H9 (cell line): ENCODE measurements at regions not wholly inside any gene's neighbourhood (a gene's known extent, or its start where the extent isn't known, plus 50 kb on each side); places are given as distances from the start of the nearest gene placed in this dataset.

Source experiments
- DNase-seq: peaks from one replicate; pipeline ENCODE4 v3.0.0-alpha.2; 2017
- H2AFZ ChIP-seq: one replicate; pipeline ENCODE4 v1.6.1; 2013; ENCODE audit warnings: mild to moderate bottlenecking, low read length, control low read depth, moderate library complexity
- H2AK5ac ChIP-seq: 2 replicates; pipeline ENCODE4 v1.6.1; 2013; ENCODE audit warnings: low read length, control low read depth, mixed read lengths; ENCODE audit not compliant: insufficient read length
- H2BK120ac ChIP-seq: one replicate; pipeline ENCODE4 v1.6.1; 2013; ENCODE audit warnings: low read depth, mild to moderate bottlenecking, low read length, control low read depth, inconsistent platforms; ENCODE audit not compliant: poor library complexity, severe bottlenecking
- H2BK12ac ChIP-seq: 2 replicates; pipeline ENCODE4 v1.6.1; 2013; ENCODE audit warnings: low read length, control low read depth, mixed read lengths, low read depth; ENCODE audit not compliant: insufficient read length
- H2BK15ac ChIP-seq: 2 replicates; pipeline ENCODE4 v1.6.1; 2013; ENCODE audit warnings: low read depth, low read length, control low read depth
- H2BK20ac ChIP-seq: one replicate; pipeline ENCODE4 v1.6.1; 2013; ENCODE audit warnings: low read depth, mild to moderate bottlenecking, low read length, control low read depth, inconsistent platforms; ENCODE audit not compliant: poor library complexity, severe bottlenecking
- H2BK5ac ChIP-seq: 2 replicates; pipeline ENCODE4 v1.6.1; 2013; ENCODE audit warnings: low read length, control low read depth, mixed read lengths; ENCODE audit not compliant: insufficient read length
- H3K14ac ChIP-seq: 2 replicates; pipeline ENCODE4 v1.6.1; 2013; ENCODE audit warnings: low read length, control low read depth; ENCODE audit not compliant: insufficient read depth
- H3K18ac ChIP-seq: 2 replicates; pipeline ENCODE4 v1.6.1; 2013; ENCODE audit warnings: low read depth, mild to moderate bottlenecking, mixed read lengths, low read length, control low read depth; ENCODE audit not compliant: insufficient read length
- H3K23ac ChIP-seq: 2 replicates; pipeline ENCODE4 v1.6.1; 2013; ENCODE audit warnings: low read length, control low read depth, mixed read lengths, low read depth; ENCODE audit not compliant: insufficient read length
- H3K23me2 ChIP-seq: 2 replicates; pipeline ENCODE4 v1.6.1; 2013; ENCODE audit warnings: low read depth, mild to moderate bottlenecking, mixed read lengths, low read length, control low read depth; ENCODE audit not compliant: insufficient read length, poor library complexity, severe bottlenecking
- H3K27ac ChIP-seq: 2 replicates; pipeline ENCODE4 v1.5.1; 2013; ENCODE audit warnings: low read length, control low read depth, mixed read lengths, low read depth; ENCODE audit not compliant: insufficient read length
- H3K27me3 ChIP-seq: 2 replicates; pipeline ENCODE4 v1.6.1; 2013; ENCODE audit warnings: low read length, control low read depth, inconsistent platforms; ENCODE audit not compliant: insufficient read depth
- H3K4ac ChIP-seq: 2 replicates; pipeline ENCODE4 v1.6.1; 2013; ENCODE audit warnings: low read depth, mild to moderate bottlenecking, control low read depth, inconsistent platforms, low read length, moderate library complexity
- H3K4me1 ChIP-seq: 2 replicates; pipeline ENCODE4 v1.6.1; 2013; ENCODE audit warnings: low read length, control low read depth, inconsistent platforms; ENCODE audit not compliant: insufficient read depth
- H3K4me2 ChIP-seq: 2 replicates; pipeline ENCODE4 v1.6.1; 2013; ENCODE audit warnings: low read length, control low read depth, mixed read lengths; ENCODE audit not compliant: insufficient read length, insufficient read depth
- H3K56ac ChIP-seq: 2 replicates; pipeline ENCODE4 v1.6.1; 2013; ENCODE audit warnings: low read depth, mild to moderate bottlenecking, mixed read lengths, low read length, control low read depth; ENCODE audit not compliant: insufficient read length
- H3K79me1 ChIP-seq: 2 replicates; pipeline ENCODE4 v1.6.1; 2013; ENCODE audit warnings: low read depth, mild to moderate bottlenecking, moderate library complexity, low read length, control low read depth, inconsistent platforms; ENCODE audit not compliant: insufficient read depth, poor library complexity, severe bottlenecking
- H3K79me2 ChIP-seq: 2 replicates; pipeline ENCODE4 v1.6.1; 2013; ENCODE audit warnings: low read length, control low read depth, inconsistent platforms; ENCODE audit not compliant: insufficient read depth
- H3K9ac ChIP-seq: 2 replicates; pipeline ENCODE4 v1.6.1; 2013; ENCODE audit warnings: low read length, control low read depth, mixed read lengths; ENCODE audit not compliant: insufficient read length; ENCODE audit errors: extremely low read depth
- H3K9me3 ChIP-seq: one replicate; pipeline ENCODE4 v1.6.1; 2013; ENCODE audit warnings: low read depth, low read length, inconsistent platforms; ENCODE audit not compliant: control insufficient read depth
- H3T11ph ChIP-seq: one replicate; pipeline ENCODE4 v1.6.1; 2013; ENCODE audit warnings: mild to moderate bottlenecking, low read length, control low read depth, inconsistent platforms
- H4K20me1 ChIP-seq: one replicate; pipeline ENCODE4 v1.6.1; 2013; ENCODE audit not compliant: control insufficient read depth, insufficient read length, insufficient read depth
- H4K5ac ChIP-seq: 2 replicates; pipeline ENCODE4 v1.6.1; 2013; ENCODE audit warnings: low read depth, mild to moderate bottlenecking, mixed read lengths, low read length, control low read depth; ENCODE audit not compliant: insufficient read length
- H4K8ac ChIP-seq: replicated peaks from 2 replicates; pipeline ENCODE4 v1.6.1; 2013; ENCODE audit warnings: low read length, control low read depth, mixed read lengths, low read depth; ENCODE audit not compliant: insufficient read length
- H4K91ac ChIP-seq: 2 replicates; pipeline ENCODE4 v1.6.1; 2013; ENCODE audit warnings: low read depth, mild to moderate bottlenecking, moderate library complexity, mixed read lengths, low read length, control low read depth; ENCODE audit not compliant: insufficient read length
- H3K27ac Mint-ChIP-seq, 3 experiments: 2 replicates in 2 of 3; 3 replicates in 1 of 3; pipeline ENCODE4 v1.8.0; 2020 to 2021; ENCODE audit warnings: mixed read lengths in 3 of 3, mild to moderate bottlenecking in 1 of 3, moderate library complexity in 1 of 3
- H3K27me3 Mint-ChIP-seq: 2 replicates; pipeline ENCODE4 v1.8.0; 2021; ENCODE audit warnings: low read depth, mild to moderate bottlenecking, moderate library complexity, mixed read lengths
- H3K36me3 Mint-ChIP-seq, 3 experiments: 2 replicates in 2 of 3; 3 replicates in 1 of 3; pipeline ENCODE4 v1.8.0; 2020 to 2021; ENCODE audit warnings: low read depth in 3 of 3, mixed read lengths in 3 of 3; ENCODE audit not compliant: insufficient read depth in 1 of 3
- H3K4me1 Mint-ChIP-seq, 2 experiments: 2 replicates each; pipeline ENCODE4 v1.8.0; 2020; ENCODE audit warnings: mixed read lengths in 2 of 2
- H3K4me3 Mint-ChIP-seq, 2 experiments: 2 replicates in 1 of 2; 3 replicates in 1 of 2; pipeline ENCODE4 v1.8.0; 2020 to 2021; ENCODE audit warnings: mild to moderate bottlenecking in 2 of 2, mixed read lengths in 2 of 2, moderate library complexity in 1 of 2
- H3K9me3 Mint-ChIP-seq, 2 experiments: 2 replicates in 1 of 2; 3 replicates in 1 of 2; pipeline ENCODE4 v1.8.0; 2020; ENCODE audit warnings: mild to moderate bottlenecking in 2 of 2, mixed read lengths in 2 of 2, moderate library complexity in 1 of 2
- WGBS: extraction: QIAGEN DNeasy Blood & Tissue Kit; methylation state at CpG from one replicate; pipeline ENCODE4 v1.1.7; 2013; ENCODE audit warnings: missing lambda C conversion rate, low lambda C conversion rate, mixed read lengths; ENCODE audit not compliant: insufficient read length; ENCODE audit errors: extremely low coverage; 5-methylcytosine and 5-hydroxymethylcytosine counted together
- TF ChIP-seq, protein P1 (sequence below): fragments of 200-600 bp; sonication (generic); conservative IDR thresholded peaks from 3 replicates; pipeline ENCODE4 v1.8.0; 2021; ENCODE audit warnings: antibody characterized with exemption, mild to moderate bottlenecking

DNA sequence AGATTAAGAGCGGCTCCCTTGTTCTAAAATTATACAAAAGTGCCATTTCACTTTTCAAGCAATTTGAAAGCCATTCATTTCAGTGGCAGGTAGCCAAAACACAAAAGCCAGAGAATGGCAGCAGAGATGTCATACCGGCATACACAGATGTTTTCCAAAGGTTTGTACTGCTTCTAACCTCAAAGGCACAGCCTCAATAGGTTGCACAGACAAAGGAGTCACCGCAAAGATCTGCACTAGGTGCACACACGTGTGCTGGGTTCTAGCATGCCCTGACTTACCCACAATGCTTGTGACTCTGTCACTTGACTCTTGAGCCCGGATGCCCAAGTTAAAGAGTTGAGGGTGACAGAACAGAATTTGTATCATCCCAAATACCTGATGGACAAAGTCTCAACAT lies 448.9 kb upstream of the ADGRL2 start:
- Histone ChIP-seq H4K91ac (no peak overlapping the region), H2BK20ac (no peak overlapping the region), H2AK5ac (no peak overlapping the region), H3K4me1 (peaks cover 14% of the 10 kb centered on the region; the same call in 1 of the 2 replicates), H3K14ac (no peak overlapping the region), H3K4me2 (no peak overlapping the region), H3K9me3 (no peaks in the 10 kb centered on the region), H4K20me1 (no peaks in the 10 kb centered on the region), H3K9ac (no peak overlapping the region), H2BK15ac (no peak overlapping the region), H2AFZ (no peak overlapping the region), H4K5ac (no peak overlapping the region), H3K56ac (no peak overlapping the region), H3K18ac (no peak overlapping the region), H3K23me2 (no peaks in the 10 kb centered on the region), H2BK12ac (no peak overlapping the region), H3K27ac (no peak overlapping the region), H3T11ph (no peak overlapping the region), H3K27me3 (no peaks in the 10 kb centered on the region), H3K4ac (no peak overlapping the region), H4K8ac (no peak overlapping the region), H3K79me2 (no peaks in the 10 kb centered on the region), H3K79me1 (no peaks in the 10 kb centered on the region), H2BK5ac (no peak overlapping the region), H3K23ac (no peak overlapping the region), H2BK120ac (no peak overlapping the region)
- TF ChIP-seq, protein P1, sequence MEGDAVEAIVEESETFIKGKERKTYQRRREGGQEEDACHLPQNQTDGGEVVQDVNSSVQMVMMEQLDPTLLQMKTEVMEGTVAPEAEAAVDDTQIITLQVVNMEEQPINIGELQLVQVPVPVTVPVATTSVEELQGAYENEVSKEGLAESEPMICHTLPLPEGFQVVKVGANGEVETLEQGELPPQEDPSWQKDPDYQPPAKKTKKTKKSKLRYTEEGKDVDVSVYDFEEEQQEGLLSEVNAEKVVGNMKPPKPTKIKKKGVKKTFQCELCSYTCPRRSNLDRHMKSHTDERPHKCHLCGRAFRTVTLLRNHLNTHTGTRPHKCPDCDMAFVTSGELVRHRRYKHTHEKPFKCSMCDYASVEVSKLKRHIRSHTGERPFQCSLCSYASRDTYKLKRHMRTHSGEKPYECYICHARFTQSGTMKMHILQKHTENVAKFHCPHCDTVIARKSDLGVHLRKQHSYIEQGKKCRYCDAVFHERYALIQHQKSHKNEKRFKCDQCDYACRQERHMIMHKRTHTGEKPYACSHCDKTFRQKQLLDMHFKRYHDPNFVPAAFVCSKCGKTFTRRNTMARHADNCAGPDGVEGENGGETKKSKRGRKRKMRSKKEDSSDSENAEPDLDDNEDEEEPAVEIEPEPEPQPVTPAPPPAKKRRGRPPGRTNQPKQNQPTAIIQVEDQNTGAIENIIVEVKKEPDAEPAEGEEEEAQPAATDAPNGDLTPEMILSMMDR: no peak
- Mint-ChIP-seq H3K36me3 (peaks cover 0 to 5% (median under 1%) of the 10 kb centered on the region in 3 experiments; a peak in 3 of 7 replicates), H3K4me3 (no peak overlapping the region), H3K4me1 (peaks cover 53 to 60% of the 10 kb centered on the region in 2 experiments), H3K27me3 (no peaks in the 10 kb centered on the region), H3K9me3 (peaks cover 0 to under 1% of the 10 kb centered on the region in 2 experiments; a peak in 2 of 5 replicates), H3K27ac (peak overlapping the region in 1 of 3 experiments; percentile 9; a peak in 1 of 7 replicates)
- WGBS: no CpG with 5 or more reads among the region's 5 CpGs
- DNase-seq: no peak
